CD4-positive, alpha-beta T cell treated with Interleukin-10 for 1 hour (primary cell): ENCODE measurements at regions not wholly inside any gene's neighbourhood (a gene's known extent, or its start where the extent isn't known, plus 50 kb on each side); places are given as distances from the start of the nearest gene placed in this dataset.
"Not testable (repeated sequence)": the region's sequence is repeated elsewhere in the genome, so short reads cannot be mapped to it uniquely, and the experiment has no call there.

ENCODE experiments used
- DNase-seq: peaks from one replicate; pipeline ENCODE4 v3.0.0-alpha.2; 2020

DNA sequence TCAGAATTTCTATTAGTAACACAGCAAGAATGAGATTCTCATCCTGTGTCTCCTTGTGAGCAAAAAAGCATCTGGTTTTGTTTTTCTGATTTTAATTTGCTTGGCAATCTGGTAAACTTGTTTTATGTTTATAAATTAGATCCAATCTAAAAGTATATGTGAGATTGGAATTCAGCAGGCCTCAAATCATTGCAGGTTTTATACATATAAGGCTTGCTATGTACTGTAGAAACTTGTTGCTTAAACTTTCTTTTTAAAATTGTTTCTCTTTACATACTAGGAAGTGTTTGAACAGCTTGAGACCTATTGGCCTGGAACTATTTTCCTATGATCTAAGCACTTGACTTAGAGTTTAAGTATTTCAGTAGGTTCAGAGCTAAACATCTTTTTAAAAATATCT is 1037.8 kb downstream of the NR2F1-AS1 start:
- no peak for DNase-seq

DNA sequence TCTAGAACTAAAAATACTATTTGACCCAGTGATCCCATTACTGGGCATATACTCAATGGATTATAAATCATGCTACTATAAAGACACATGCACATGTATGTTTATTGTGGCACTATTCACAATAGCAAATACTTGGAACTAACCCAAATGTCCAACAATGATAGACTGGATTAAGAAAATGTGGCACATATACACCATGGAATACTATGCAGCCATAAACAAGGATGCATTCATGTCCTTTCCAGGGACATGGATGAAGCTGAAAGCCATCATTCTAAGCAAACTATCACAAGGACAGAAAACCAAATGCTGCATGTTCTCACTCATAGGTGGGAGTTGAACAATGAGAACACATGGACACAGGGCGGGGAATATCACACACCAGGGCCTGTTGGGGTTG is 1039.0 kb downstream of the NR2F1-AS1 start:
- not testable (repeated sequence) for DNase-seq

- no peak for DNase-seq
Measured at GRCh38 chr5:92527311-92528078, 1053.5 kb downstream of the NR2F1-AS1 start.

GRCh38 chr5:92525131-92525530 is 1055.9 kb downstream of the NR2F1-AS1 start:
- no peak for DNase-seq

DNA sequence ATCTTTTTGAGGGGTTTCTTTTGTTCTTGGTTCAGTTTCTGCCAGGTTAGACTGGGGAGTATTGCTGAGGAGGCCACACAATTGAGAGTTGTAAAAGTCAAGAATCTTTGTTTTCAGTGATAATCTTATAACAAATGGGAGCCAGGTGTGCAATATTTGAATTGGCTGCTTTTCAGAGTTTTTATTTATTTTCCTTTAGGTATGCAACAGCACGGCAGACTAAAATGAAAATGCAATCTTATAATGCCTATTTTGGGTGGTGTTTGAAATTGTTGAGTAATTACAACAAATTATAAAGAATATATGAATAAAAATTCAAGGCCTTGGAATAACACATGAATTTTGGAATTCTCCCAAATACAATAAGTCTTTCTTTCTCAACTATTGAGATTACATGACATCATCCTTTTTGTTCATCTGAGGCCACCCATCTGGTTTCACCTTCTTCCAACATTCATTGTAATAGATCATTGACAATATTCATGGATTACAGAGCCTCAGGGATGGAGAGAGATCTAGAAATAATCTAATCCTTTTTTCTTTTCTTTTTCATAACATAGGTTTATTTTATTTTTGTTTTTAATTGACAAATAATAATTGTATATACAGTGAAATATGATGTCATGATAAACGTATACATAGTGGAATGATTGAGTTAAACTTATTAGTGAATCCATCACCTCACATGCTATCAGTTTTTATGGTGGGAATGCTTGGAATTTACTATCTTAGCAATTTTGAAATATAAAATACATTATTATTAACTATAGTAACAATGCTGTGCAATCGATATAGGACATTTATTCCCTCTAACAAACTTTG is 1061.0 kb downstream of the NR2F1-AS1 start:
- DNase-seq, result no peak

GRCh38 chr5:92518318-92518904 is 1062.6 kb downstream of the NR2F1-AS1 start:
- no peak for DNase-seq

- DNase-seq, result no peak
Measured at GRCh38 chr5:92514896-92515295, 1066.1 kb downstream of the NR2F1-AS1 start.

DNA sequence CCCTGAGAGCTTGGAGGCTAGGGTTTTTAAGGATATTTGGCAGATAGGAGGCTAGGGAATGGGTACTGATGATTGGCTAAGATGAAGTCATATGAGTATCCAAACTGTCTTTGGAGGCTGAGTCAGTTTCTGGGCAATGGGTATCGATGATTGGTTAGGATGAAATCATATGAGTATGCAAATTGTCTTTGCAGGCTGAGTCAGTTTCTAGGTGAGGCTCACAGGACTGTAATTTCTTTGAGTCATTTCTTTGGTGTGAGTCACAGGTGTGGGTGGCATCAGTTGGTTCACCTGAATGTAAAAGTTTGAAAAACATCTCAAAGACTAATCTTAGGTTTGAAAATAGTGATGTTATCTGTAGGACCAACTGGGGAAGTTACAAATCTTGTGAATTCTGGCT is 1068.0 kb downstream of the NR2F1-AS1 start:
- DNase-seq, result no peak

DNA sequence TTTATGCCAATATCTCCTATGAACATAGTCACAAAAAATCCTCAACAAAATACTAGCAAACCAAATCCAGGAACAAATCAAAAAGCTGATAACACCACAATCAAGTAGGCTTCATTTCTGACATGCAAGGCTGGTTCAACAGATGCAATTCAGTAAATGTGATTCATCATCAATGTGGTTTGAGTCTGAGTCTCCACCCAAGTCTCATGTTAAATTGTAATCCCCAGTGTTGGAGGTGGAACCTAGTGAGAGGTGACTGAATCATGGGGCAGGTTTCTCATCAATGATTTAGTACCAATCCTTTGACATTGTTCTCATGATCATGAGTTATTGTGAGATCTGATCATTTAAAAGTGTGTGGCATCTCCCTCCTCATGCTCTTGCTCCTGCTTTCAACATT is 1072.7 kb downstream of the NR2F1-AS1 start:
- DNase-seq, result no peak

GRCh38 chr5:92505925-92506324 is 1075.1 kb downstream of the NR2F1-AS1 start:
- no peak for DNase-seq

GRCh38 chr5:92505145-92505544 is 1075.9 kb downstream of the NR2F1-AS1 start:
- DNase-seq, result no peak

DNA sequence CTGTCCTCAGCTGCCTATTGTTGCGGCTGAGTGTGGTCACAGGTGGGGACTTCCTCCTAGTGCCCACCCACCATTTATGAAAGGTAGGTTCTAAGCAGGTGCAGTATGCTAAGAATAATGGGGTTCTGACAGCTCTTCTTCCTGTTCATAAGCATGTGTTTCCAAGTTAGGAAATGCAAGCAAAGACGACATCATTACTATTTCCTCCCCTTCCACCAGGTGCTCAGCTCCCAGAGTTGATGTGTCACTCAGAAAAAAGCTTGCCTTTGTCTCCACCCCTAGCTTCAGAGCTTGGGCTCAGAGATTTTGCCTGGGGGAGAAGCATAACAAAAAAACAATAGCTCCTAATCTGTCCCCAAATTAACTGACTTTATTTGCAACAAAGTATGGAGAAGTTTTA is 1076.7 kb downstream of the NR2F1-AS1 start:
- DNase-seq, result no peak

- DNase-seq, result no peak
Measured at GRCh38 chr5:92500752-92501151, 1080.3 kb downstream of the NR2F1-AS1 start.

DNA sequence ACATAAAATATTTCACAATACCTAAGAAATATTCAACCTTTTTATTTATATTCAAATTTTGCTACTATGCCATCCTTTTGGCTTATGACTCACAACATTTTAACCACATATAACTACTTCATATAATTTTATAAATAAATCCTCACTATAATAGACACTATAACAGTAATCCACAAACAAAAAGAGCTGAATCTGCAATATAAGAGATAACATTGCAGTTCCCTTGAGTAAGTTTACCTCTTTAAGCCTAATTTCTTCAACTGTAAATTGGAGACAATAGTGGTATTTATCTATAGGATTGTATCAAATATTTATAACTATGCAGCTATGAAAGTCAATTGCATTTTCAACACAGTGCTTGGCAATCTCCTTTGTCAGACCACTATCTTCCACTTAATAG is 1084.5 kb downstream of the NR2F1-AS1 start:
- no peak for DNase-seq

DNA sequence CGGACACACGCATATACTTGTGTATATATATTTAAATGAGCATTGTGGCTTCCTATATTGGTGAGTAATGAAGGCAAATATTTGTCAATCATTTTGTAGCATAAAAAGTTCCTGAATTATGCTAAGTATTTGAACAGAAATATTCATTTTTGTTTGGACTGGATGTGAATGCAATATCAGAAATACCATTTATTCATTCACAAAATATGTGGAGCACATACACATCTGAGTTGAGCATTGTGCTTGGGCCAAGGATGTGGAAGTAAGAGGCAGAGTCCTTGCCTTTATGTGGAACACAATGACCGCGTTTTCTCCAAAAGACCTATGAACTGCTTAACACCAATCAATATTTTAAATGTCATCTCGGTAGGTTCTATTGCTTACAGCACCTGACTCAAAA is 1086.5 kb downstream of the NR2F1-AS1 start:
- no peak for DNase-seq

DNA sequence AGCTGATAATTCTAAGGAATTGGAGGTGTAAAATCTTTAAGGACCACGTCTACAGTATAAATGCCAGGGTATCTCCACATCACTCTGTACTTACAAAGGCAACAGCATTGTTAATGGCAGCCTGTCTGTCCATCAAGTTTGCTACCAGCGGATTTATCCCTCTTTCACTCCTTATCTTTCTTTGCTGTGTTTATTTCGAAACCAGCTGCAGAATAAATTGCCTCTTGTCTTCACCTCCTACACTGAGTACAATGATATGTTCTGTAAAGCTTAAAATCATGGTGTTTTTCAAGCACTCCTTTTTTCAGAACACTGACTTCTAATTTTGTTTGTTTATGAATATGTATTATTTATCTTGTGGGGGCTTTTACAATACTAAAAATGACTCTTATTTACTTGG is 1088.1 kb downstream of the NR2F1-AS1 start:
- DNase-seq, result no peak

- DNase-seq, result no peak
Measured at GRCh38 chr5:92484484-92484883, 1096.5 kb downstream of the NR2F1-AS1 start.

GRCh38 chr5:92472981-92473566 is 1090.0 kb upstream of the ARRDC3 start:
- no peak for DNase-seq

GRCh38 chr5:92471861-92472260 is 1088.7 kb upstream of the ARRDC3 start:
- no peak for DNase-seq

DNA sequence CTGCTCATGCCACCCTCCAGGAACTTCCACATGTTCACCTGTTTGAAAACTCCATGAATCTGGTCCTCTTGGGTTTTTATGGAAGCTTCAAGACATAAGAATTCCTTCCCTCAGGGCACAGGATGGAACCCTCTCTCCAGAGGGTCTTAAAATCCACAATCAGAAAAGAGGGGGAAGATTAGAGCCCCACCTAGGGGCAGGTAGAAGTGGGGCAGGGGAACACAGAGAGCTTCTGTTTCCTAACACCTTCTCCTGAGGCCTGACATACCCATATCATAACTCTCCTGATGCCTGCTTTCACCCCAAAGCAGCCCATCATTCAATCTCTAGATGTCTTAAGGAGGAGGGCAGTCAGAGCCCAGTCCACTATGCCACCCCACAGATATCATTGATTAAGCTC is 1087.7 kb upstream of the ARRDC3 start:
- no peak for DNase-seq

DNA sequence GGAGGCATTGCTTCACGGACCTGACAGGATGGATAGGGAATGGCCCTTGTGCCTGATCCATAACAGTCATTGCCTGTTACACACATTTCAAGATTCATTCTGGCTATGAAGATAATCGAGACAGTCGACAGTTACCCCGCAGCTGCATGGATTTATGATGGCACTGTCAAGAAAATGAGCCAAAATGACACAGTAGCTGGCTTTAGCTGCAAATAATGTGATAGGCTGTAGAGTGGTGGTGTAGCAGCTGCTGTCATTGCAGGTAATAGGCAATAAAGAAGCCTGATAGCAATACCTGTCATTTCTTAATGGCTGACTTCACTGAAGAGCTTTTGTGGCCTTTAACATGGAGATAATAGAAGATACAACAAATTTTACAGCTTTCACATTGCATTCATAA is 1085.2 kb upstream of the ARRDC3 start:
- no peak for DNase-seq

DNA sequence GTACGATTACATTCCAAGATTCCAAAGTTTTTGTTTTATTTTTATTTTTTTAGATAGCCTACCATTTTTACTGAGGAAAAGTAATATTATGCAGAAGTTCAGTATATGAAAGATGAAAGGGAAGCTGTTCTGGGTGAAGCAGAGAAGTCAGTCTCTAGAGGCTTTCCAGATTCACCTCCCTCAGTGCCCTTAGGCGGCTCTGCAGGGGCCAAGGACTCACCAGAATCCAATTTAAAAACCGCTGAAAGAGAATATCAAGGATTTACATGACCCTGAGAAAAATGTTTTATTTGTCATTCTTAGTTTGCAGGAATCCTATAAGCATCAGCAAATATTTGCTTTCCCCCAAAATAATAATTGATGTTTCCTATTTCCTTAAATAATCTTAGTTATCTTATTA is 1084.6 kb upstream of the ARRDC3 start:
- no peak for DNase-seq

DNA sequence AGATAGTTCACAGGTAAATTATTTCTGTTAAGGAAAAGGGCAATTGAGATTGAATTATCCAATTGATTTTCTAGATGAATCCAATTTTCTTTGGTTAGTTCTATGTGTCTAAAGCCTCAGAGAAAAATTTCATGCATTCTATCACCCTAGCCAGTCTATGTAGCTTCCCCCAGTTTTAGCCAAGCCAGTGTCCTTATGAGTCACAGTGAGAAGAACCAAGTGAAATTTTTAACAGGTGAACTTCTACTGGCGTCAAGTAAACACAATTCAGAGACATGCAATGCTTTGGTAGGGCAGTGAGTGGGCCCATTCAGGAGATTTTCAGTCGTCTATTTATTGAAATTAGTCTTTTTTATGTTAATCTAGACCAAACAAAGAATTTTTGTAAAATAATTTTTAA is 1077.4 kb upstream of the ARRDC3 start:
- no peak for DNase-seq

DNA sequence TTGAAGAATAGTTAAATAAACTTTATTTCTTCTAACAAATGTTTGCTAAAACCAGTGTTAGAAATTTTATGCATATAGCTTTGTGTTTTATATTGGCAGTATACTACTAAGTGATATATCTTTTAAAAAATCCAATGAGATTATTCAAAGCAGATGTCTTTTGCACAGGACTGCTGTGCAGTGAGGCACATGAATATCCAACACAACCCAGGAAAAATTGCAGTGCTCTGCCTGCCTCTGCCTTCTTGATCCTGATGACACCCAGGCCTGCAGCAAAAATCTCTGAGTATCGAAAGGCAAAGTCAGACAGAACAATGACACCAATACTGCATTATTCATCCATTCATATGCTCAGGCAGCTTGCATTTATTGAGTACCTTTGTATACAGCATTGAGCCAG is 1076.5 kb upstream of the ARRDC3 start:
- DNase-seq, result no peak
